ENCODE measurements at regions not wholly inside any gene's neighbourhood (a gene's known extent, or its start where the extent isn't known, plus 50 kb on each side); places are given as distances from the start of the nearest gene placed in this dataset.
"Not testable (repeated sequence)": the region's sequence is repeated elsewhere in the genome, so short reads cannot be mapped to it uniquely, and the experiment has no call there.

DNA sequence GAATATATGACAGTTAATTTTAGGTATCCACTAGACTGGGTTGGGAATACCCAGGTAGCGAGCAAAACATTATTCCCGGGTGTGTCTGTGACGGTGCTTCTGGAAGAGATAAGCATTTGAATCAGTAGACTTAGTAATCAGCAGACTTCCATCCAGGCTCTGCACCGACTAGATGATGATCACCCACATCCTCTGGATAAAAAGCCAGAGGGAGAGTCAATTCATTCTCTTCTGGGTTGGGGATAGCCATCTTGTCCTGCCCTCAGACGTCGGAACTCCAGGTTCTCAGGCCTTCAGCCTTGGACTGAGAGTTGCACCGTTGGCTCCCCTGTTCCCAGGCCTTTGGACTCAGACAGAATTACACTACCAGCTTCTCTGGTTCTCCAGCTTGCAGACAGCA lies 168.0 kb downstream of the PHLDA1 start:
- no peak for DNase-seq

GRCh38 chr12:75862692-75863471 lies 168.7 kb downstream of the PHLDA1 start:
- no peak for DNase-seq

- DNase-seq = no peak
Observed at GRCh38 chr12:75859868-75860267, 171.7 kb downstream of the PHLDA1 start.

DNA sequence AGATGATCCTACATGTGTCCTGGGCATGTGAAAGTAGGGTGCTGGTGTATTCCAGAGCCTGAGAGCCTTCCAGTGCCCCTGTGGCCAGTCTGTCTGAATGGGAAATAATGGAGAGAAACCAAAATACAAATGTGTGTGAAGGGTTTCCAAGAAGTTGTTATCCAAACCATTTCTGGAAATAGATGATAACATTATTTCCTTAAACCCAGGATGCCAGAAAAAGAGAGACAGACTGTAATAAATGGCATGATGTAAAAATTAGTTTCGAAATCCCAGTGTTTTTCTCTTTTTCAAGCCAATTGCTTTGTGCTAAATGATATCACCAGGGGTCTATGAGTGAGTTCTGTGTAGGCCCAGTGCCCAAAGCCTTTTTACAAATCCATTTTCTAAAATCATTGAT lies 175.3 kb downstream of the PHLDA1 start:
- DNase-seq = no peak

- DNase-seq = no peak
Observed at GRCh38 chr12:75855360-75855759, 176.2 kb downstream of the PHLDA1 start.

DNA sequence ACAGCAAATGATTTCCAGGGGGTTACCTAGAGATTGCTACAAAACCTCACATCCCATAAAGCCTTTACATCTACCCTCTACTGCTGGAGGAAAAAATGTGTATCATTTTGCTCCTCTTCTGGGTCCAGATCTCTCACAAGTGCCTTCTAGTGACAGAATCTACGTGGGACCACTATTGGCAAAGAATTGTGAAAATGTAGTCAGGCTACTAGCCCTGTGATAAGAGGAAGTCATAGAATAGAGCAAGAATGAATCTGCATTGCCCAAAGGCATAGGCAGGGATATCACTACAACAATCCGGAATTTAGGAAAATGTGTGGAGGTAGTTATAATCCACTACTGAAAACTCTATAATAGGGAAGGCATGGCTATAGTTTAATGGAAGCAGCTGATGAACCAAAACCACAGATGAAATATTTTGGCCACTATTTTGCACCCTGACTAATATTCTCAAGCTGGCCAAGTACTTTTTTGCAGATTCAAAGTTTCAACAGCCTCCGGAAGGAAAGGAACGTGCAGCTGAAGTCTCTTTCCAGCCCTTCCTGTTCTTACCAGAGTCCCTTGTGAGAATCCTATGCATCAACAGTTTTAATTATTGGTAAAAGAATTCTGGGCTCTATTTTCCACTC lies 176.8 kb downstream of the PHLDA1 start:
- DNase-seq = no peak

GRCh38 chr12:75854137-75854536 lies 177.4 kb downstream of the PHLDA1 start:
- DNase-seq = not testable (repeated sequence)

DNA sequence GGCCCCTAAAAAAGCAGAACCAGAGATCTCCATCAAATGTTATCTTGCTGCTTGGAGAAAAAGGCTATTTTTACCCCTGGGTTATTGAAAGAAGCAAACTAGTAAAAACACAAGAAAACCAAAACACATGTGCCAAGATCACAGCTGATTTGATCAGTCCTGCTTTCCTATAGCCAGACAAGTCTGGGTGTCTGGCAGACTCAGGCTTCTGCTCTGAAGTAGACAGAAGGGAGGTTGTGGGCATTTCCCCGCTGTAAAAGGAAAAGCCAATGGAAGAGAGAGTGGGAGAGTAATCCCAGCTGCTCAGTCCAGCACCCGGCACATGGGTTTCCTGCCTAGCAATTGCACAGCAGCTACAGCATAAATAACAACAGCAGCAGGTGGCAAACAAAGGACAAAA lies 177.9 kb downstream of the PHLDA1 start:
- DNase-seq = no peak

GRCh38 chr12:75852956-75853355 lies 178.6 kb downstream of the PHLDA1 start:
- DNase-seq = no peak

- no peak for DNase-seq
Observed at GRCh38 chr12:75852143-75852542, 179.4 kb downstream of the PHLDA1 start.

DNA sequence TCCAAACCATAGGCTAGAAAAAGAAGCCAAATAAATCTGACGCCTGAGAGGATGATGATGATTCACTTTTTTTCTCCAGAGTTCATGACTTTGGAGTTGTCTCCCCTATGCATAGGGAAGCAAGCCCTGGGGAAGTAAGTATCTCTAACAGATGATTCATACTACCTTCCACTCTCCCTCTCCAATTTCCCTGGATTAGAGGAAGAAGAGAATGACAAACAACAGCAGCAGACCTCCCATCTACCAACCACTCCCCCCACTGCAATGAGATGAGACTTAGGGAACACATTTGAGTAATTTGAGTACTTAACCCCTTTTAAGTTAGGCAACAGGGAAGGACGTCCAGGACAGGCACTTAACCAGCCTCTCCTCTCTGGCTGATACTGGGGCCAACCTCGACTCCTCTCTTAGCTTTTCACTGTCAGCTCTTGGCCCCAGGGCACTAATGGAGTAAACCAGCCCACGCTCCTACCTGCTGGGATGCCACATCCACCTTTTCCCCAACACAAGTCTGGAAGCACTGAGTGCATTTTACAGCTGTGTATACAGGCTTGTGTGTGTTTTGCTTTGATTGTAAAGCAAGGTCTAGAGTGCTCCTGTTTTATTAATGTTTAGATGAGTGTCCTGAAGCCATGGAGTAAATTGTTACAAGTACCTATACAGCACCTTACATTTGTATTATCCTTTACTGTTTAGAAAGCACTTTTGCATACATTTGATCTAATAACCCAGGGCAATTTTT lies 180.7 kb downstream of the PHLDA1 start:
- DNase-seq = no peak

GRCh38 chr12:75848961-75849360 lies 182.6 kb downstream of the PHLDA1 start:
- DNase-seq = no peak

DNA sequence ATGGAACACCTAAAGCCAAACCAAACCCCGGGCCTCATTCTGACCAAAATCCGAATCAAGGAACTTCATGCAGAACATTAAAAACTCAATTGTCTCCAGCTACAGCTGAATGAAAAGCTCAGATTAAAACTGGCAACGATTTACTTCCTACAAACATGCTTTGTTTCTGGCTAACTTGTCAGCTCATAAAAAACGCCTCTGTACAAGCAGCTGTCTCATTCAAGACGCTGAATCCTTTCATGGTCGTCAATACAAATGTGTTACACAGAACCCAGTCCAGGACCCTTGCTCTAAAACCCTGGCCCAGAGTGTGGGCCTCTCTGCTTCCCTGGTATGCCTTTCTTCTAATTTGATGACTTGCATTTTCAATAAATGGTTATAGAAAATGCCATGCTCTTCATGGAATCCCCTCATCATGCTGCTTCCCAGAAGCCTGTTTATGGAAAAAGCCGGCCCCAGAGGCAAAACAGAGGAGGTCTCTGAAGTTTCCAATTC lies 183.1 kb downstream of the PHLDA1 start:
- no peak for DNase-seq

DNA sequence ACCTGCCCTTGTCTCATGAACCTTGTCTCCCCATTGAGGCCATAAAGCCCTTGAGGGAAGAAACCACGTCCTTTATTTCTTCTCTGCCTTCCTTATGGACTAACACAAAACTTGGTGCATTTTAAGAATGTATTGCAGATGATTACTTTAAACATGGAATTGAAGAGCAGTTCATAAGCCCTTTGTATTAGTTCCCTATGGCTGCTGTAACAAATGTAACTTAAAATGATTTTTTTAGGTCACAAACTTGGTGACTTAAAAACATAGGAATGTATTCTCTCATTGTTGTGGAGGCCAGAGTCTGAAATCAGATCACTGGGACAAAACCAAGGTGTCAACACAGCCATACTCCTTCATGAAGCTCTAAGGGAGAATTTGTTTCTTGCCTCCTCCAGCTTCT lies 185.5 kb downstream of the PHLDA1 start:
- no peak for DNase-seq

DNA sequence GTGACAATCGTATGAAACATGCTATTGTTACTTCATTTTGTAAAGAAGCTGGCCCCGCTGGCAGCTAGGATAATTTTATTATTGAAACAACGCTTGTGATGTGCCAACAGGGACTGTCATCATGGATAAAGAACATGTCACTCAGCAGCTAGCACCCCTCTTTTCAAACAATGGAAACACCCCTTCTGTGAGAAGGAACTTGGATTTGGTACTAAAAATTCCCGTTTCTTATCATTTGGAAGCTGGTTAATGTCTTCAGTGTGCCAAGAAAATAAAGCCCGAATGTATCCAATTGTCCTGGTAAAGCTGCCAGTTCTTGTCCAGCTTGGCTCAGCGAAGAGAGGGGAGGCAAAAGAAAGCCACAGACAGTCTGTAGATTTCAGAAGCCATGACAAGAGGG lies 186.6 kb downstream of the PHLDA1 start:
- no peak for DNase-seq

- no peak for DNase-seq
Observed at GRCh38 chr12:75844049-75844770, 187.4 kb downstream of the PHLDA1 start.

DNA sequence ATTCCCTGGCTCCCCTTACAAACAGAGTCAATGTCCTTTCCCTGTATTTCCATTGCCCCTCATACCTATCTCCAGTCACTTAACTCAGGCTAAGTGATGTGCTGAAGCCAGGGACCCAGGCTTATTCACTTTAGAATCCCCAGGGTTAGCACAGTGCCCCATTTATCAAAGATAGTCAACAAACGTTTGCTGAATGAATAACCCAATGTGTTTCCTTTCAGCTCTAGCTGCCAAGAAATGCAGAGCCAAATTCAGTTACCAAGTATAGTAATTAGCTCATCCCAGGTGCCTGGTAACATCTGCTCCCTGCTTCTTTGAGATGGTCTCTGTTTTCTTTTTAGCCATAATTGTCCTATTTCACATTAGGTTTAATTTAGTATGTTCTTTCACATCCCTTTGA lies 189.5 kb downstream of the PHLDA1 start:
- no peak for DNase-seq

DNA sequence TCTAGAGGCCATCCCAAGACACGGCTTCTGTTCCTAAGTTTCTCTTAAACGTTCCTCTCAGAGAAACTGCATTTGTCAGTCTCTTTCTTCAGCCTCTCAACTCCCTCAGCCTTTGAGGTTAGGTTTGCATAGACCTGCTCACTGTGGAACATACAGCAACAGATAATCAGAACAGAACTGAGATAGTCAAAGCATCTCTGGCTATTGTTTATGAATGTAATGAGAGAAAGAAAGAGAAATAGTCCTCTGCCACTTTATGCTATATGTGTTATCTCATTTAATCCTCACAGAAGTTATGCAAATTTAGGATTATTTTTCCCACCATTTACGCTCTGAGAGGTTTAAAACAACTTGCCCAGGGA lies 190.6 kb downstream of the PHLDA1 start:
- no peak for DNase-seq

DNA sequence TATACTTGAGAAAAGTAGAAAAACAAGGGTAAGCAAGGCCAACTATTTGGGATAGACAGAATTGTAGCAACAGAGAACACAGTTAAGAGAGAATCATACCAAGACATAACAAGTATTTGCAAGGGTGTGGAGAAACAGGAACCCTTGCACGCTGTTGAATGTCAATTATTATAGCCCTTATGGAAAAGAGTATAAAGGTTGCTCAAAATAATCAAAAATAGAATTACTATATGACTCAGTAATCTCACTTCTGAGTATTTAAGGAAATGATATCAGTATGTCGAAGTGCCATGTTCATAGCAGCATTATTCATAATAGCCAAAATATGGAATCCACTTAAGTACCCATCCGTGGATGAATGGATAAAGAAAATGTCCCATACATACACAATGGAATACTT lies 193.3 kb downstream of the PHLDA1 start:
- no peak for DNase-seq

- no peak for DNase-seq
Observed at GRCh38 chr12:75837700-75838099, 193.9 kb downstream of the PHLDA1 start.

DNA sequence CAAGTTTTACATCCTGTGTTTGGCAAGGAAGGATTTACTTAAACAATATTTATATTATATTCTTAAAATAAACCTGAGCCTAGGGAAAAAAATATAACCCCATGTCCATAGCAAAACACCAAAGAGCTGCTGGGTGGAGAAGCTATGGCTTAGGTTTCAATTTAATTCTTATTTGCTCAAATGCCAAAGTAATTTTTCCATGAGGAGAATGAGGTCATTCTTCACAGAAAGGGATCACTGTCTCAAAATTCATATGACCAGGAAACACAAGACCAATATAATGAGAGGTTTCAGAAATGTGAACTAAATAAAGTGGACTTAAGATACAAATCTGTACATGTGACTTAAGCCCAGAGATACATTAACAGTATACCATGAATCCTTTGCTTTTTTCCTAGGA lies 195.0 kb downstream of the PHLDA1 start:
- DNase-seq = no peak

GRCh38 chr12:75834591-75834990 lies 197.0 kb downstream of the PHLDA1 start:
- DNase-seq = no peak

GRCh38 chr12:75833268-75833667 lies 198.3 kb downstream of the PHLDA1 start:
- DNase-seq = no peak
